K562 (cell line): ENCODE measurements at regions not wholly inside any gene's neighbourhood (a gene's known extent, or its start where the extent isn't known, plus 50 kb on each side); places are given as distances from the start of the nearest gene placed in this dataset.
"Not testable (repeated sequence)": the region's sequence is repeated elsewhere in the genome, so short reads cannot be mapped to it uniquely, and the experiment has no call there.

Experiments used
- ATAC-seq: fragments of 200-7000 bp; cut with Tn5 transposase; 3 replicates; pipeline ENCODE4 v1.9.1; 2020; ENCODE audit warnings: moderate library complexity
- BruUV-seq: library from RNA; stranded (reverse); fragments of 400-500 nt; replicated peaks from 2 replicates; lab custom pipeline; 2021; lab: Mats Ljungman, UMichigan
- CTCF ChIA-PET: fragments of 300-600 bp; formaldehyde crosslinking; extraction: SDS; loops from one replicate; lab custom pipeline; 2021; ENCODE audit warnings: low intra/inter-chr PET ratio; lab: Yijun Ruan, JAX
- POLR2A ChIA-PET: fragments of 300-600, 350-650 bp; sonication (Branson Sonifier 250); formaldehyde crosslinking; extraction: SDS; loops from one replicate; lab custom pipeline; 2021; ENCODE audit warnings: antibody characterized with exemption, inconsistent platforms; lab: Yijun Ruan, JAX
- DNase-seq, 4 experiments: peaks; one replicate each; pipeline versions ENCODE4 v3.0.0 to v3.0.0-alpha.2; 2011 to 2018; ENCODE audit warnings: low spot score in 3 of 4, mixed read lengths in 3 of 4; ENCODE audit errors: extremely low read depth in 1 of 4
- FAIRE-seq: peaks from 2 replicates; lab custom pipeline; 2011; peaks lifted over from hg19 to GRCh38; lab: Jason Lieb, UNC
- H2AFZ ChIP-seq: 2 replicates; pipeline ENCODE4 v1.6.0; 2011; ENCODE audit warnings: low read depth, low read length, control low read depth, inconsistent platforms
- H3K27ac ChIP-seq: fragments of 200-600 bp; 3 replicates; pipeline ENCODE4 v1.8.0; 2011; ENCODE audit warnings: low read depth, mild to moderate bottlenecking, control low read depth, inconsistent platforms, low read length, moderate library complexity, mixed read lengths; ENCODE audit errors: extremely low read depth
- H3K27me3 ChIP-seq, 2 experiments: fragments of 300-600 bp in 1 of 2; 2 replicates in 1 of 2; 3 replicates in 1 of 2; pipeline versions ENCODE4 v1.6.0 to v1.8.0; 2011; ENCODE audit warnings: inconsistent platforms in 2 of 2, low read length in 2 of 2, mild to moderate bottlenecking in 1 of 2, mixed read lengths in 1 of 2, moderate library complexity in 1 of 2; ENCODE audit not compliant: control insufficient read depth in 2 of 2, insufficient read depth in 2 of 2
- H3K36me3 ChIP-seq: fragments of 300-600 bp; 3 replicates; pipeline ENCODE4 v1.8.0; 2011; ENCODE audit warnings: mild to moderate bottlenecking, low read length, inconsistent platforms; ENCODE audit not compliant: control insufficient read depth, insufficient read depth
- H3K4me1 ChIP-seq, 2 experiments: fragments of 200-600 bp in 1 of 2; replicated peaks in 1 of 2; 2 replicates in 1 of 2; 3 replicates in 1 of 2; pipeline versions ENCODE4 v1.5.1 to v1.8.0; 2011; ENCODE audit warnings: inconsistent platforms in 2 of 2, low read length in 2 of 2, mild to moderate bottlenecking in 1 of 2, mixed read lengths in 1 of 2, moderate library complexity in 1 of 2; ENCODE audit not compliant: control insufficient read depth in 2 of 2, insufficient read depth in 2 of 2
- H3K4me2 ChIP-seq: 2 replicates; pipeline ENCODE4 v1.6.1; 2011; ENCODE audit warnings: low read length, control low read depth, inconsistent platforms, mixed read lengths; ENCODE audit not compliant: insufficient read depth
- H3K4me3 ChIP-seq: fragments of 200-600 bp; sonication (generic), shearing (Covaris generic); 2 replicates; pipeline ENCODE4 v1.5.1; 2016; ENCODE audit warnings: control low read depth, inconsistent platforms
- H3K79me2 ChIP-seq: fragments of 200-600 bp; 3 replicates; pipeline ENCODE4 v1.8.0; 2011; ENCODE audit warnings: low read length, inconsistent platforms; ENCODE audit not compliant: control insufficient read depth, insufficient read depth
- H3K9ac ChIP-seq, 2 experiments: 2 replicates each; pipeline versions ENCODE4 v1.6.0 to v1.6.1; 2011; ENCODE audit warnings: low read depth in 2 of 2, low read length in 2 of 2, control low read depth in 1 of 2, inconsistent platforms in 1 of 2, mild to moderate bottlenecking in 1 of 2, mixed read lengths in 1 of 2; ENCODE audit not compliant: insufficient read depth in 1 of 2
- H3K9me1 ChIP-seq: one replicate; pipeline ENCODE4 v1.6.0; 2011; ENCODE audit warnings: inconsistent platforms, mild to moderate bottlenecking, low read length, moderate library complexity; ENCODE audit not compliant: control insufficient read depth, insufficient read depth
- H3K9me3 ChIP-seq: replicated peaks from 2 replicates; pipeline ENCODE4 v1.5.1; 2011; ENCODE audit warnings: low read depth, low read length, inconsistent platforms; ENCODE audit not compliant: control insufficient read depth, insufficient read depth
- H4K20me1 ChIP-seq: replicated peaks from 2 replicates; pipeline ENCODE4 v1.6.1; 2011; ENCODE audit warnings: low read length, inconsistent platforms, mixed read lengths; ENCODE audit not compliant: control insufficient read depth, insufficient read depth
- CREB1 ChIP-seq, 2 experiments: sonication (generic) in 1 of 2; formaldehyde crosslinking in 1 of 2; IDR thresholded peaks; 2 replicates each; pipeline versions ENCODE4 v1.6.1 to v1.8.0; 2012 to 2022; ENCODE audit warnings: inconsistent platforms in 1 of 2, mild to moderate bottlenecking in 1 of 2, missing genetic modification reagents in 1 of 2, moderate library complexity in 1 of 2
- HEY1 ChIP-seq: fragments of 250-450 bp; sonication (Bioruptor Pico); IDR thresholded peaks from 2 replicates; pipeline ENCODE4 v1.5.0; 2020; ENCODE audit warnings: mild to moderate bottlenecking, moderate library complexity, borderline replicate concordance
- LEF1 ChIP-seq: fragments of 450-650 bp; IDR thresholded peaks from 2 replicates; pipeline ENCODE4 v1.6.1; 2016; ENCODE audit warnings: mild to moderate bottlenecking
- PTRF ChIP-seq: fragments of 450-650 bp; IDR thresholded peaks from 2 replicates; pipeline ENCODE4 v1.6.1; 2016; ENCODE audit warnings: mild to moderate bottlenecking, missing genetic modification characterization, missing compliant biosample characterization
- RAD21 ChIP-seq, 2 experiments: fragments of 250-450 bp in 1 of 2; fragments of 450-650 bp in 1 of 2; sonication (Bioruptor Pico) in 1 of 2; formaldehyde crosslinking in 1 of 2; IDR thresholded peaks in 1 of 2; conservative IDR thresholded peaks in 1 of 2; 2 replicates each; pipeline versions ENCODE4 v1.4.0 to v1.8.0; 2020 to 2022; ENCODE audit warnings: mild to moderate bottlenecking in 2 of 2, moderate library complexity in 1 of 2
- SLC30A9 ChIP-seq: fragments of 250-450 bp; sonication (Bioruptor Pico); IDR thresholded peaks from 2 replicates; pipeline ENCODE4 v1.8.0; 2022; ENCODE audit warnings: mild to moderate bottlenecking, moderate library complexity
- SMARCE1 ChIP-seq: fragments of 450-650 bp; IDR thresholded peaks from 2 replicates; pipeline ENCODE4 v1.7.1; 2016; ENCODE audit warnings: mild to moderate bottlenecking
- U2AF2 ChIP-seq: fragments of 200-400 bp; formaldehyde crosslinking; optimal IDR thresholded peaks from 2 replicates; pipeline ENCODE3; 2017; ENCODE audit warnings: low read depth, mild to moderate bottlenecking, low read length
- ZNF121 ChIP-seq: sonication (generic); formaldehyde crosslinking; conservative IDR thresholded peaks from 2 replicates; pipeline ENCODE4 v1.8.0; 2022; ENCODE audit warnings: missing genetic modification reagents
- ZNF133 ChIP-seq: fragments of 250-450 bp; sonication (Bioruptor Pico); IDR thresholded peaks from 2 replicates; pipeline ENCODE4 v1.4.0; 2020; ENCODE audit warnings: mild to moderate bottlenecking
- ZNF165 ChIP-seq: fragments of 250-450 bp; sonication (Bioruptor Pico); IDR thresholded peaks from 2 replicates; pipeline ENCODE4 v1.4.0; 2020; ENCODE audit warnings: borderline replicate concordance
- WGBS: fragments of 100-300 bp; shearing (Covaris generic); methylation state at CpG from one replicate; pipeline ENCODE4 v1.1.6; 2016; ENCODE audit warnings: low coverage, mixed read lengths; ENCODE audit not compliant: insufficient coverage; ENCODE audit errors: missing lambda C conversion rate; 5-methylcytosine and 5-hydroxymethylcytosine counted together
- in situ Hi-C: fragments of 300-500 bp; cut with MboI; formaldehyde crosslinking; loops from 4 replicates; pipeline ENCODE4 v1.15.0; 2018; ENCODE audit warnings: inconsistent platforms, mixed read lengths
- intact Hi-C: fragments of 100-400 bp; cut with micrococcal nuclease; formaldehyde crosslinking; loops from 2 replicates; pipeline ENCODE4 v1.14.2; 2022

DNA sequence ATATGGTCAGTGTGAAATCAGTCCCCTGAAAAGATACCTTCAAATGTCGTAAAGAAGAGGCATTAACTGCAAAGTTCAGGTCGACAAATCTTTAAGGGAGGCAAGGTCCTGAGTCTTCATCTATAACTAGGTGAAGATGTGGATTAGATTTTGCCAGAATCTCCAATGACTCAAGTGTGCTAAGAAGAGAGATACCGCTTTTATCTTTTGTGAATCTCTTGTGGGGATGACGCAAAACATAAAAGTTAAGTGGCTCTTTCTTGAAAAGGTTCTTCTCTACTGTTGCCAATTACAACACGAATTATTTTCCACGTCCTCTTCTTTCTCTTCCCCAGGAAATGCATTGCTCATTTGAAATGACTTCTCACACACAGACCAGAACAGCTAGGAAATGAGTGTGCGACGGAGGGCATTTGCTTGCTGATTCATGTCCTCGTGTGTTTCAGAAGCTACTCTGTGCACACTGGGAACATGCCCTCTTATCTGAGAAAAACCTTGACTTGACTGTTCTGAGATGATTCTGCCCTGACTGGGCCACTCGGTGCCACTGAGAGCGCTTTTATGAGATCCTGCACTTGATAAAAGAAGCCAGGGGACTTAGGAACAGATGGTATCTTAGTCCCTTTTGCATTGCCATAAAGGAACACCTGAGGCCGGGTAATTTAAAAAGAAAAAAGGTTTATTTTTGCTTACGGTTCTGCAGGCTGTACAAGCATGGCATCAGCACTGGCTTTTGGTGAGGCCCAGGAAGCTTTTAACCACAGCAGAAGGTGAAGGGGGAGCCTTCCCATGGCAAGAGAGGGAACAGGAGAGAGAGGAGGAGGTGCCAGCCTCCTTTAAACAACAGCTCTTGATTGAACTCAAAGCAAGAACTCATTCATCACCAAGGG lies 169.5 kb upstream of the PFKP start:
- in situ Hi-C loops (no loop called here), intact Hi-C loops (no loop called here)
- no peak for ATAC-seq

DNA sequence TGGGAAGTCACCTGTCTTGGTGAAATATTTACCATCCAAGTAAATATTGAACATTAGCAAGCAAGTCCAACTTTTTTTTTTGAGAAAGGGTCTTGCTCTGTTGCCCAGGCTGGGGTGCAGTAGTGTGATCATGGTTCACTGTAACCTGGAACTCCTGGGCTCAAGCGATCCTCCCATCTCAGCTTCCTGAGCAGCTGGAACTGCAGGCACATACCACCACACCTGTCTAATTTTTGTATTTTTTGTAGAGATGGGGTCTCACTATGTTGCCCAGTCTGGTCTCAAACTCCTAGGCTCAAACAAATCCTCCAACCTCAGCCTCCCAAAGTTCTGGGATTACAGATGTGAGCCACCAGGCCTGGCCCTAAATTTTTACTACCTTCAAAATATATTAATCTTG lies 171.0 kb upstream of the PFKP start:
- H3K4me1 ChIP-seq, BruUV-seq, H3K36me3 ChIP-seq, H3K27ac ChIP-seq, H2AFZ ChIP-seq, FAIRE-seq, H3K79me2 ChIP-seq, CTCF ChIA-PET, H4K20me1 ChIP-seq, H3K4me3 ChIP-seq, in situ Hi-C loops, ATAC-seq, H3K9me3 ChIP-seq, DNase-seq, intact Hi-C loops, H3K4me2 ChIP-seq, H3K9ac ChIP-seq, H3K9me1 ChIP-seq: not testable (repeated sequence)
- peak; percentile 49 for TF ChIP-seq ZNF121
- WGBS: 0% methylated on average over 1 of the region's 1 CpG
- peaks cover 20 to 56% of the 10 kb centered on the region in 2 experiments; a peak in 3 of 5 replicates for H3K27me3 ChIP-seq
- POLR2A ChIA-PET: interaction anchor here (0.7 to 0.9 kb wide), 2 partner anchors 11 to 1536 kb away, joined by 3 read pairs; no protein-coding TSS in a partner anchor

More for the DNA sequence above, 169.5 kb upstream of the PFKP start:
- no peaks in the 10 kb centered on the region for H3K79me2 ChIP-seq
- no peak for FAIRE-seq
- ChIA-PET CTCF (no interaction called here), POLR2A (no interaction called here)
- TF ChIP-seq ZNF165 (no peak), HEY1 (CRISPR knock-in tag) (no peak), LEF1 (no peak), SLC30A9 (CRISPR knock-in tag) (no peak), U2AF2 (no peak), PTRF (tag) (no peak), CREB1 (IDR thresholded peaks at IDR 0.05) (no peak), CREB1 (CRISPR knock-in tag; IDR thresholded peaks at IDR 0.05) (no peak), SMARCE1 (no peak), RAD21 (CRISPR knock-in tag; conservative IDR thresholded peaks at IDR 0.05 in 1 of 2, IDR thresholded peaks at IDR 0.05 in 1 of 2) (no peak), ZNF133 (CRISPR knock-in tag) (no peak)
- no peak overlapping the region for H3K27ac ChIP-seq
- H3K9ac ChIP-seq: no peak overlapping the region
- no peaks in the 10 kb centered on the region; a peak in 1 of 5 replicates for H3K4me1 ChIP-seq
- H3K4me2 ChIP-seq: no peak overlapping the region
- H3K27me3 ChIP-seq: peaks cover 21 to 53% of the 10 kb centered on the region in 2 experiments; a peak in 3 of 5 replicates
- no peak overlapping the region for H2AFZ ChIP-seq
- 1% methylated on average over 13 of the region's 13 CpGs for WGBS
- BruUV-seq: no TSS peak
- H3K9me1 ChIP-seq: no peaks in the 10 kb centered on the region
- no peak overlapping the region for H3K4me3 ChIP-seq
- DNase-seq: no peak
- H3K9me3 ChIP-seq: no peaks in the 10 kb centered on the region
- H3K36me3 ChIP-seq: no peaks in the 10 kb centered on the region
- no peaks in the 10 kb centered on the region for H4K20me1 ChIP-seq
